ENCODE measurements at regions not wholly inside any gene's neighbourhood (a gene's known extent, or its start where the extent isn't known, plus 50 kb on each side); places are given as distances from the start of the nearest gene placed in this dataset.

DNA sequence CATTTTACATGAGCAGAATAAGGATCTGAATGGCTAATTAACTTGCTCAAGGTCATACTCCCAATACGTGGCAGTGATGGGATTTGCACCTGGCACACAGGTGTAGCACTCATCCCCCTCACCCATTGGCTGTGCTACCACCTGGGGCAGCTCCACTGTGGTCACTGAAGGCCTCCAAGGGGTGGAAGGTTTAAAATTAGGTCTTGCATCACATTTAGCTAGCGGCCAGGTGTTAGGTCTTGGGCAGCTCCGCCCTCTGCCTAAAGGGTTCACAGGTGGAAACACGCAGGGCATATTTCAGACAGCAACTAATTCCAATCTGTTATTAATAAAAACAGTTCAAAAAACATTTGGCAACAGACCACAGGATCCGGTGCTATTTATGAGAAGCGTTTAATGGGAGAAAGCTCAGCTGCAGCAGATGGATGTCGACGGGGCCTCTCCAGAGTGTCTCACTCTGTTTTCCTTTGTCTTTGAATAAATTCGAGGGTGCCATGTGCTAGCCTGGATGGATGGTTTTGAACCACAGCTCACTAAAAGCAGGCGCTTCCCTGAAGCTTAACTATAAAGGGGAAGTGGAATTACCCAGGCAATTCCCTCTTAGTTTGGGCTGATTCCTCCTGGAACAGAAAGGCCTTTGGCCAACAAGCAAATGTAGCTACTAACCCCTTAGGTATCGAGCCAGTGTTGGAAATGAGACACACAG is 1017.6 kb downstream of the TYW1 start:
- Histone ChIP-seq H3K9me3 (ENCODE audit: insufficient read depth, low read depth, low read length) (no peaks in the 10 kb centered on the region; the same call in 1 of the 2 replicates), H2AFZ (ENCODE audit: low read length) (no peak overlapping the region), H3K36me3 (ENCODE audit: insufficient read depth, low read length) (no peaks in the 10 kb centered on the region), H4K20me1 (ENCODE audit: insufficient read depth, low read length, poor library complexity, severe bottlenecking) (no peaks in the 10 kb centered on the region), H3K4me3 (ENCODE audit: low read length, poor library complexity, severe bottlenecking) (no peak overlapping the region), H3K9me2 (replicated peaks; ENCODE audit: low read depth, low read length) (no peaks in the 10 kb centered on the region), H3F3A (ENCODE audit: low read depth) (no peaks in the 10 kb centered on the region), H3K27me3 (ENCODE audit: insufficient read depth, low read length, poor library complexity, severe bottlenecking) (no peaks in the 10 kb centered on the region), H3K4me2 (ENCODE audit: low read depth, low read length, poor library complexity, severe bottlenecking) (no peak overlapping the region), H3K79me2 (ENCODE audit: insufficient read depth, low read length) (no peaks in the 10 kb centered on the region), H3K9ac (ENCODE audit: low read depth, low read length, poor library complexity, severe bottlenecking) (no peak overlapping the region), H3K4me1 (ENCODE audit: insufficient read depth, low read length, poor library complexity, severe bottlenecking) (no peaks in the 10 kb centered on the region)
- TF ChIP-seq EZH2phosphoT487 (IDR thresholded peaks at IDR 0.05; ENCODE audit: borderline replicate concordance) = no peak
- TF ChIP-seq, protein P1, sequence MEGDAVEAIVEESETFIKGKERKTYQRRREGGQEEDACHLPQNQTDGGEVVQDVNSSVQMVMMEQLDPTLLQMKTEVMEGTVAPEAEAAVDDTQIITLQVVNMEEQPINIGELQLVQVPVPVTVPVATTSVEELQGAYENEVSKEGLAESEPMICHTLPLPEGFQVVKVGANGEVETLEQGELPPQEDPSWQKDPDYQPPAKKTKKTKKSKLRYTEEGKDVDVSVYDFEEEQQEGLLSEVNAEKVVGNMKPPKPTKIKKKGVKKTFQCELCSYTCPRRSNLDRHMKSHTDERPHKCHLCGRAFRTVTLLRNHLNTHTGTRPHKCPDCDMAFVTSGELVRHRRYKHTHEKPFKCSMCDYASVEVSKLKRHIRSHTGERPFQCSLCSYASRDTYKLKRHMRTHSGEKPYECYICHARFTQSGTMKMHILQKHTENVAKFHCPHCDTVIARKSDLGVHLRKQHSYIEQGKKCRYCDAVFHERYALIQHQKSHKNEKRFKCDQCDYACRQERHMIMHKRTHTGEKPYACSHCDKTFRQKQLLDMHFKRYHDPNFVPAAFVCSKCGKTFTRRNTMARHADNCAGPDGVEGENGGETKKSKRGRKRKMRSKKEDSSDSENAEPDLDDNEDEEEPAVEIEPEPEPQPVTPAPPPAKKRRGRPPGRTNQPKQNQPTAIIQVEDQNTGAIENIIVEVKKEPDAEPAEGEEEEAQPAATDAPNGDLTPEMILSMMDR (conservative IDR thresholded peaks at IDR 0.05; ENCODE audit: low read length) = no peak

DNA sequence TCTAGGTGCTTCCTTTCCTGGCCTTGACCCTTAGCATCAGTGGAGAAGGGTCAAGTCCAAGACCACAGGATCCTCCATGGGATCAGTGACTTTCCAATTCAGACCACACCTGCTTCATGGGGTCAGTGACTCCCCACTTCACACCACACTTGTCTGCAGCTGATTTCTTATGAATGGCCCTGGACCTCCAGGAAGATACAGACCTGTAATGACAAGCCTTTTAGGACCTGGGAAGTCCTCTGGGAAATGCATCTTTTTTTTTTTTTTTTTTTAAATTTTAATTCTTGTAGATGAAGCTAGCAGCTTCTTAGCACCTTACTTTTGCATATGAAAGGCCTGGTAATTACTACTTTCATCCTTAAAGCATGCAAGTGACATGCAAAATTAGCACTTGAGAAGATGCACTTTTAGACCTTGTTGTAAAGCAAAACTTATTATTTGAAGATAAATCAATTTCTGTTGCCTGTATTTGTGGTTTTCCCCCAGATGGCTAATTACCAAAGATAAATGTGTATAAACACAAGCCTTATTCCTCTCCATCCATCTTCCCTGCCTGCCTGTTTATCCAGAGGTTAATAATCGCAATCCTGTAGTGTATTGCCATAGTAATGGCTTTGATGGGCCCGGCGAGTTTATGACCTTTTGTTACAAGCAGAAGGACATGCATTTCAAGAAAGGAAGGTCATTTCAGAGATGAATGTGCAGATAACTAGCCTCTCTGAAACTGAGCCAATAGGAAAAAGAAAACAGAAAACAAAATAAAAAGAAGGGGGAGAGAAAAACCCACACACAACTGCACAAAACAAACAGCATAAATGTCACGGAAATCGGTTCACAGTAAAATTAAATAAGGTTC is 1018.7 kb downstream of the TYW1 start:
- H3K9me2 ChIP-seq (replicated peaks; ENCODE audit: low read depth, low read length) = no peaks in the 10 kb centered on the region
- H3K9me3 ChIP-seq (ENCODE audit: insufficient read depth, low read depth, low read length) = no peaks in the 10 kb centered on the region; the same call in 1 of the 2 replicates
- no peaks in the 10 kb centered on the region for H3K36me3 ChIP-seq (ENCODE audit: insufficient read depth, low read length)
- H3K4me2 ChIP-seq (ENCODE audit: low read depth, low read length, poor library complexity, severe bottlenecking) = no peak overlapping the region
- no peak overlapping the region for H3K4me3 ChIP-seq (ENCODE audit: low read length, poor library complexity, severe bottlenecking)
- H3K4me1 ChIP-seq (ENCODE audit: insufficient read depth, low read length, poor library complexity, severe bottlenecking) = no peaks in the 10 kb centered on the region
- no peaks in the 10 kb centered on the region for H4K20me1 ChIP-seq (ENCODE audit: insufficient read depth, low read length, poor library complexity, severe bottlenecking)
- TF ChIP-seq, protein P1 (conservative IDR thresholded peaks at IDR 0.05; ENCODE audit: low read length) = no peak
- no peak for TF ChIP-seq EZH2phosphoT487 (IDR thresholded peaks at IDR 0.05; ENCODE audit: borderline replicate concordance)
- no peak overlapping the region for H3K9ac ChIP-seq (ENCODE audit: low read depth, low read length, poor library complexity, severe bottlenecking)
- H3K79me2 ChIP-seq (ENCODE audit: insufficient read depth, low read length) = no peaks in the 10 kb centered on the region
- no peaks in the 10 kb centered on the region for H3F3A ChIP-seq (ENCODE audit: low read depth)
- H3K27me3 ChIP-seq (ENCODE audit: insufficient read depth, low read length, poor library complexity, severe bottlenecking) = no peaks in the 10 kb centered on the region
- no peak overlapping the region for H2AFZ ChIP-seq (ENCODE audit: low read length)

DNA sequence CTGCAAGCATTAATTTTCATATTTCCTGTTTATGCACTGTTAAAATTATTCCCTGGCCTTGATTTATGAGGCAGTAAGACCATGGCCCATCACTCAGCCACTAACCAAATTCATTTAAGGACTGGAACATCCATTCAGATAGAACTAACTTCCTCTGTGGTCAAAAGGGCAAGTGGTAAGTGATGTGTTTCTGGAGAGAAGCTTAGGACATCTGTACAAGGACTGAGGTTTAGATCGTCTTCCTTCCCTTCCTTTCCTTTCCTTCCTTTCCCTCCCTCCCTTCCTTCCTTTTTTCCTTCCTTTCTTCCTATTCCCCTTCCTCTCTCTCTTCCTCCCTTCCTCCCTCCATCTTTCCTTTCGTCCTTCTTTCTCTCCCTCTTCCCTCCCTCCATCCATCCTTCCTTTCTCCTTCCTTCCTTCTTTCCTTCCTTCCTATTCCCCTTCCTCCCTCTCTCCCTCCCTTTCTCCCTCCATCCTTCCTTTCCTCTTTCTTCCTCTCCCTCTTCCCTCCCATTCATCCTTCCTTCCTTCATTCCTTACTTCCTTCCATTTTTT is 1019.4 kb downstream of the TYW1 start:
- no peaks in the 10 kb centered on the region for H3K27me3 ChIP-seq (ENCODE audit: insufficient read depth, low read length, poor library complexity, severe bottlenecking)
- no peak overlapping the region for H3K4me2 ChIP-seq (ENCODE audit: low read depth, low read length, poor library complexity, severe bottlenecking)
- no peaks in the 10 kb centered on the region for H4K20me1 ChIP-seq (ENCODE audit: insufficient read depth, low read length, poor library complexity, severe bottlenecking)
- H3F3A ChIP-seq (ENCODE audit: low read depth) = no peaks in the 10 kb centered on the region
- no peaks in the 10 kb centered on the region for H3K9me2 ChIP-seq (replicated peaks; ENCODE audit: low read depth, low read length)
- H3K9me3 ChIP-seq (ENCODE audit: insufficient read depth, low read depth, low read length) = no peaks in the 10 kb centered on the region; the same call in 1 of the 2 replicates
- H3K36me3 ChIP-seq (ENCODE audit: insufficient read depth, low read length) = no peaks in the 10 kb centered on the region
- no peak overlapping the region for H3K4me3 ChIP-seq (ENCODE audit: low read length, poor library complexity, severe bottlenecking)
- no peak overlapping the region for H3K9ac ChIP-seq (ENCODE audit: low read depth, low read length, poor library complexity, severe bottlenecking)
- TF ChIP-seq EZH2phosphoT487 (IDR thresholded peaks at IDR 0.05; ENCODE audit: borderline replicate concordance) = no peak
- H2AFZ ChIP-seq (ENCODE audit: low read length) = no peak overlapping the region
- no peaks in the 10 kb centered on the region for H3K79me2 ChIP-seq (ENCODE audit: insufficient read depth, low read length)
- no peaks in the 10 kb centered on the region for H3K4me1 ChIP-seq (ENCODE audit: insufficient read depth, low read length, poor library complexity, severe bottlenecking)
